HG03095 (cell line): ENCODE measurements at regions not wholly inside any gene's neighbourhood (a gene's known extent, or its start where the extent isn't known, plus 50 kb on each side); places are given as distances from the start of the nearest gene placed in this dataset.
"Not testable (repeated sequence)": the region's sequence is repeated elsewhere in the genome, so short reads cannot be mapped to it uniquely, and the experiment has no call there.

Experiments
- ATAC-seq: cut with Tn5 transposase; IDR thresholded peaks from one replicate; pipeline ENCODE4 v1.9.1; 2021; ENCODE audit warnings: moderate library complexity; ENCODE audit not compliant: unreplicated experiment

DNA sequence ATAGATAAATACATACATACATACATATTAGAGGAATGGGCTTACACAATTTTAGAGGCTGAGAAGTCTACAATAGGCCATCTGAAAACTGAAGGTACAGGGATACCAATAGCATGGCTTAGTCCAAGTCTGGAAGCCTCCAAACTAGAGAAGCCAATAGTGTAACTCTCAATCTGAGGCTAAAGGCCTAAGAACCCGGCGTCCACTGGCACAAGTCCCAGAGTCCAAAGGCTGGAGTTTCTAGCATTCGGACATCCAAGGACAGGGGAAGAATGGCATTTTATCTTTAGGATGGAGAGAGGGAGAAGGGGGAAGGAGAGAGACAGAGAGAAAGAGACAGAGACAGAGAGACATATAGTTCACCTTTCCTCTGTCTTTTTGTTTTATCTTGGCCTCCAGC, 63.7 kb upstream of the SYT4 start:
- ATAC-seq: no peak

DNA sequence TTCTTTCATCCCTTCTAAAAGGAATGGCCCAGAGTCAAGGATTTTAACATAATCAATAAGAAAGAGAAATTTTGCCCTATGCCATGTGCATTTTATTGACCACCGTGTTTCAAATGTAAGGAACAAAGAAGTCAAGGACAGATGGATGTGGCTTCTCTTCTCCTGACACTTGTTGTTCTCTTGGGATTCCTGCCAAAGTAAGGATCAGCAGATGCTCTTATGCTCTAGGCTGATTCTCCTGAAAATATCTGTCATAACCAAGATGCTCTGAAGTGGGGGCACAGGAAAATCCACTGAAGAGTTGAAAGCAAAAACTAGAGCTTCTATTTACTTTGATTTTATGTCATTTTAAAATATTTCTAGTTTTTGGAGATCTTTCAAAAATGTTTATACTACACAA, 72.9 kb upstream of the SYT4 start:
- ATAC-seq: no peak

DNA sequence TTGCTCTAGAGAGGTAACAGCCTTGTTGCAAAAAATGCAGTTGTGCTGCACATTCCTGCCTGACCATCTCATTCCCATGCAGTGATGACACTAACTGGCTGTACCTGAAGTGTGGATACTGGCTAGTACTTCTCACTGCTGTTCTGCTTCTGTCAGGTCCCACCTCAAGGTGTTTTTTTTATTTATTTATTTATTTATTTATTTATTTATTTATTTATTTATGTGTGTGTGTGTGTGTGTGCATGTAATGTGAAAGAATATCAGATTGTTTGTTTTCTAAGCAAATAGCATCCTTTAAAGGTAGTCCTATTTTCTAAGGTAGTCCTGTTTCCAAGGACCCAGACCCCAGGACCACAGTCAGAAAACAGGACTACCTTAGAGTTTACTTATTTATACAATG, 87.2 kb upstream of the SYT4 start:
- ATAC-seq: no peak

DNA sequence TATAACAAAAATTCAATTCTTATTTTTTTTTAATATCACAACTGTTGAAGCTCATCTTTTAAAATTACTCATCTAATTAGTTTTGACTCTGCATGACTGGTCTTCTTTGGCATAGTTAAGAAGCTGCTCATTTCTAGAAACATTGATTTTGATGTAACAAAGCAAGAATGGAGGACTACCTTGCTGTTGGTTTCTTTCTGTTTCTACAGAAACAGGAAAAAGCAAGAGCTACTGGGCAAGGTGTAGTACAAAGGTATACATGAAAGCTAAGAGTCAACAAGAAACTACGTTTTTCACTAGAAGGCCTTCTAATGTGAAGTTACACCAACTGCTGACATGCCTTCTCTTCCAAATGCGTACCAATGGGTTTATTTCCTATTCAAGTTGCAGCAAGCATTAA, 90.6 kb upstream of the SYT4 start:
- ATAC-seq: no peak

DNA sequence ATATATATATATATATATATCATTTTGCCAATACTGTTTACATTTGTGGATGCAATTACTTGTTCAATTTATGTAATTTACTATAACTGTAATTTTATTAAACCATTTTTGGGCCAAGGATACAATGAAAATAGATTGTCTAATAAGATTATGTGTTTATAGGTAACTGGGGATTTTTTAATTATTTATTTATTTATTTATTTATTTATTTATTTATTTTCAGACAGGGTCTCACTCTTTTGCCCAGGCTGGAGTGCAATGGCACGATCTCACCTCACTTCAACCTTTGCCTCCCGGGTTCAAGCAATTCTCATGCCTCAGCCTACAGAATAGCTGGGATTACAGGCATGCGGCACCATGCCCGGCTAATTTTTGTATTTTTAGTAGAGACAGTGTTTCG, 92.0 kb upstream of the SYT4 start:
- ATAC-seq: not testable (repeated sequence)

DNA sequence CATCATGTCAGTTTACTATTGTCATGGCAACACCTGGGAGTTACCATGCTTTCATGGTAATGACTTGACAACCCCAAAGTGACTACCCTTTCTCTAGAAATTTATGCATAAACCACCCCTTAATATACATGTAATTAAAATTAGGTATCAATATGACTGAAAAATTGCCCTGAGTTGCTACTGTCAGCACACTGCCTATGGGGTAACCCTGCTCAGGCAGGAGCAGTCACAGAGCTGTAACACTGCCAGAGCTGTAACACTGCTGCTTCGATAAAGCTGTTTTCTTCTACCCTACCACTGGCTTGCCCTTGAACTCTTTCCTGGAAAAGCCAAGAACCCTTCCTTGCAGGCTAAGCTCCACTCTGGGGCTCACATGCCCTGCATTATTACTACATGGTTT, 95.5 kb upstream of the SYT4 start:
- no peak for ATAC-seq

DNA sequence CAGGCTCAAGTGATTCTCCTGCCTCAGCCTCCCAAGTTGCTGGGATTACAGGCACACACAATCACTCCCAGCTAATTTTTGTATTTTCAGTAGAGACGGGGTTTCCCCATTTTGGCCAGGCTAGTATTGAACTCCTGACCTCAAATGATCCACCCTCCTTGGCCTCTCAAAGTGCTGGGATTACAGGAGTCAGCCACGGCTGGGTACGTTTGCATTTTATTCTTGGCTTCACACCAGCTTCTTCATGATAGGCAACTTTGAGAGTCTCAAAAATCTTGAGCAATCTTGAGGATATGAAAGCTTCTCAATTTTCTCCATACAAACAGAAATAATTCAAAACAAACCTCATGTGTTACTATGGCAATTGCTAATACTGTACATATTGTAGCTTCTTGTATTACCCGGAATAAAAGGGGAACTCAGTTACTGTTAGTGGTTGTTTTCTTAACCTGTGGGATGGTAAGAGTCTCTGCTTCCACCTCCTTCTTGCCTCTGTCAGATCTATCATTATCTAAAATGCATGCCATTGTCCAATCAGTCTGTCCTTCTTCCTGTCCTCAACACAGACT, 102.9 kb upstream of the SYT4 start:
- ATAC-seq: no peak

DNA sequence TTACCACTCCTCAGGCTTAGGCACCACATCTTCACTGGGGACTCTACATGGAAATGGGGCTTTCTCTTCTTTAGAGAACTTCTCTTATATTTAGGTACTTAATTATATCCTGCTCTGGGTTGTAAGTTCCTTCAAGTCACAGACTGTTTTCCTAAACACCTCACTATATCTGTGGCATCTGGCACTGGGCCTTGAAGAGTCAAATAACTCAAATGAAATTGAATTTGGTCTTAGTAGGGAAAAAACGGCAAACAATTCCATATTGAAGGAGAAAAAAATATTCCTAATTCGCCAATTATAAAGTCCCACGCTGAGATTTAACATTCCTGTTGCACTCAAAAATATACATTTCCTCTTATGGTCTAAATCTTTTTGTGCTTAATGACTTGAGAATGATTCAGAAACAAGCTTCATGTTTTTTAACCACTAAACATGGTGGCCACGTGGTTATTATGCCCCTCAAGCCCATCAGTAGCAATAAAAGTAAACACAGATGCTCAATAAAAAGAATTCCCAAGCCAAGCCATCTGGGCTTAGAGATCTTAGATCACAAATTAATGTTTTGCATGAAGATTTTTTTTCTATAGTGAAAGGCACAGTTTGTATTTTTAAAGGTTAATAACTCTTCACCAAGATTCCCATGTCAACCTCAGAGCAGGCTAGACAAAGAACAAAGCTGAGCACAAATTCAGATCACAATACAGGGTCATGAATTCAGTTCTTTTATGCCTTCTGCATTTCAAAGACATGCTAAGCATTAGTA, 105.5 kb upstream of the SYT4 start:
- no peak for ATAC-seq

DNA sequence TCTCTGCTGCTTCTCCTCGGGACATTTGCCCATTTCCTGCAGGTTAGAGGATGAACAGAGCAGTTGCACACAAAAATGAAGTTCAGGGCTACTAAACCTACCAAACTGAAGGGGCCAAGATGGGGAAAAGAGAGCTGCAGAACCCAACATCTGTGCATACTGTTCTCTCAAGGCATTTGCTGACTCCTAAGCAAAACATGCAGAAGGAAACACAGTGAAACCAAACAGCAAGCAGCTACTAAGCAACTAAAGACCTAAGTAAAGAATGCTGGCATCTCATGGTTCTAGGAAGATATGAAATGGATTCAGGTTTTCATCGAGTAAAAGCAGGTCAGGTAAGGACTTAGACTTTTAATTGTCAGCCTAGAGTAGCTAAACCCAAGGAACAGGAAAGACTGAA, 111.9 kb upstream of the SYT4 start:
- ATAC-seq: no peak

DNA sequence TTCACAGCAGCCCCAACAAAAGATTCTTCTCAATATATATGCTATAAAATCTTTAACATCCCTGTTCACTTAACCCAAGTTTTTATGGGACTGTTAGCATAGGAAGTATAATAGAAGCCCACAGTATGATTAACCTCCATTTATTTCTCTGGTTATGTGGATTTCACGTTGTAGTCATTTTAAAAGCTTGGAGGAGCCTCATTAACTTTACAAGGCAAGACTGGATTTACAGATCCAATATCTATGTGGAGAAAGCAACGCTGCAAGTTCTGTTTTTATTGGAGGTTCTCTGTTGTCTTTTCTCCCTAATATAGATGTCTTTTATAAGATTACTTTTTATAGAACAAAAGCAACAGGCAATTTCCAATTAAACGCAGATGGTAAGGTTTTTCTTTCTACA, 114.9 kb upstream of the SYT4 start:
- no peak for ATAC-seq

DNA sequence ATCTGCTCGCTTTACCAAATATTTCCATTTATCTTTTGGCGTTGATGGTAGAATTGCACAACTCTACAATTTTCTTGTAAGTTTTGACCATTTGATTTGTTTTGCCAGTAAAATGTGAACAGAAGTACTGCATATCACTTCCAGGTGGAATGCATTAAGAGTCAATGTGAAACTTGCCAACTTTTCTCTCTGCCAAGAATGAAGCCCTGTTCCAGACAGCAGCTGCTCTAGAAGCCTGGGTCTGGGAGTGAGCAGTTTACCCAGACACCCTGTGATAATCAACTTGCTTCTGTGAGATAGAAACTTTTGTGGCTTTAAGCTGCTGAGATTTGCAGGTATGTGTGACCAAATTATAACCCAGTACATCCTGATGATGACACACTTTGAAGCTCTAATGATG, 115.9 kb upstream of the SYT4 start:
- no peak for ATAC-seq

DNA sequence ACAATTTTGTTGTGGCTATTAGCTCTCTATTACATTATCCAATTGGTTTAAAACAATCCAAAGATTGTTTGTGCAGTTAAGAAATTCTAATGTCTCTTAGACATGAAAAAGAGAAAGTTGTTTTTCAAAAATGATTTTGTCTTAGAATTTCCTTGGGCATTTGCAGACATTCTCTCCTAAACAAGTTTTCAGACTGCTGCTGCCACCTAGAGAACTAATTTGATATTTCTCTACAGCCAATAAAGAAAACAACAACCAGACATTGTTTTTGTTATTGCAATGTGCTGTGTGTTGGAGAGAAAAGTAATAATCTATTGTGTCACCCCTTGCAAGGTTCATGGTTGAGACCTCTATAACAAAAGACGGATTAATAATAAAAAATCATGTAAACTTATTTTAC, 119.0 kb upstream of the SYT4 start:
- no peak for ATAC-seq

DNA sequence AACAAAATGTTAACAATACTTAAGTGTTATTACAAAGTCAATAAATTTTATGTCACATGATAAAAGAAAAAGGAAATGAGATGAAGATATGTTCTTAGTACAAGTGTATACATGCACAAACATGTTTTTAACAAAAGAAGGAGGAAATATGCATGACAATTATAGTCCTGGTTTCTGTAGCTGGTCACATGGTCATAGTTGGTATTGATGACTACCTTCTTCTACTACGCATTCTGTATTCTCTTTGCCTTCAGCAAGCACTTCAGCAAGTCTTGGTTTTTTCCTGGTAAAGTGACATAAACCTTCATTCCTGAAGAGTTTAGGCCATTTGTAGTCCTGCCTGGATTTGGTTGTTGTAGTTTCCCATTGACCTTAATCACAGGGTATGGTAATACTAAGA, 121.3 kb upstream of the SYT4 start:
- no peak for ATAC-seq

DNA sequence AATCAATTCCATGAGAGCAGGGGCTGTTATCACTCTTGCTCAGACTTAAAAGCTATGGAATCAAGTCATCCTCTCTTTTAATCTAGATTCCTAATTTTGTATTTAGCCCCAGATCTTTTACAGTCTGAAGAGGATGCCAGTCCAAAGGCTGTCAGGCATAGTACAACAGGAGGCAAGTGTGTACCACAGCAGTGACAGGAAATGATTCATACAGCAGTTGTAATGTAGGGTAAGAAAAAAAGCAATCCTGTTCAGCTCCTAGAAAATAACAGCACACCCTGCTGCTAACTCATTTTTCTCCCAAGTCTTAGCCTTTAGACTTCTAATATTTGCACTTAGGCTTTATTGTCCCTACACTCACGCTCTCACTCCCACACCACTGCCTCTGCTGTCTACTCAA, 127.8 kb upstream of the SYT4 start:
- no peak for ATAC-seq

DNA sequence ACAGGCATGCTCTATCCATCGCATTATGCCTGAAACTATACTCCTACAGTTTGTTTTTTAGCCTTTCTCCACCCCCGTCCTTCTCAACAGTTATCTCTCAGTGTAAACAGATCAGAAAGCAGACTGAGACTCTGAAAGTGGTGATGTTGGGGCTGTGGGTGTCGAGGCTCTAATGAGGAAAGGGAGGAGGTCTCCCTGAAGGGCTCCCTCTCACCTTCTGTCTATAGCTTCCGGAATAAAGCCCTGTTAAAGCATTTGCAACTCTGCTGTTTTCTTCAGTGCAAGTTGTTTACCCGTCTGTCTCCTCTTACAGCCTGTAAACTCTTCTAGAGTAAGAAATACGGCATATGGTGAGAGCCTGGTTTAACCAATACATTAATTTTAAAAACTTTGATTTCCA, 136.7 kb upstream of the SYT4 start:
- ATAC-seq: no peak

DNA sequence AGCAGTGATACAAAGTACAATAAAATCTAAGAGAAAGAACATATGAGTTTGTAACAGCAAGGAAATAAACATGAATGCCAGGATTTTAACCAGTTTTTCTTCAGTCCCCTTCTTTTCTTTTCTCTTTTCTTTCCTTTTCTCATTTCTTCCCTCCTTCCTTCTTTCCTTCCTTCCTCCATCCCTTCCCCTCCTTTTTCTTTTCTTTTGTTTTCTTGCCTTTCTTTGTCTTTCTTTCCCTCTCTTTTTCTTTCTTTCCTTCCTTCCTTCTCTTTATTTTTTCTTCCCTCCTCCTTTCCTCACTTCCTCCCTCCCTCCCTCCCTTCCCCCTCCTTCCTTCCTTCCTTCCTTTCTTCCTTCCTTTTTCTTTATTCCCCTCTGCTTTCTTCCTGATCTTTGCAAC, 142.8 kb upstream of the SYT4 start:
- no peak for ATAC-seq

DNA sequence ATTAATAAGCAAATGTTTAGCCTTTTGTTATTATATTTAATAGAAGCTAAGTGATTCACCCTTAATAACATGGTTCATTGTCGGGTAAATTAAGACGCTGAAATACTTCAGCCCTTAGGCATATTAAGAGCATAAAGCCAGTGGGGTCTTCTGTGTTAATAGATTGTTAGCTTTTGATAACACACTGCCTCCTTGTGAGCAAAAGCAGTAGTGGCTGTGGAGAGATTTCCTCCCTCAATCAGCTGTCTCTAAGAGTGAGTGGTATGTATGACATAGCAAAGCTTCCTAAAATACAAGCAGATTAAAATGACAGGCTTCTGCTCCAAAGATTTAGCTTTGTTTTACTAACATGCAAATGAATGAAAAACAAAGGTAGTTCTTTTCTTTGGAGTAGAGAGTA, 143.7 kb upstream of the SYT4 start:
- ATAC-seq: no peak

DNA sequence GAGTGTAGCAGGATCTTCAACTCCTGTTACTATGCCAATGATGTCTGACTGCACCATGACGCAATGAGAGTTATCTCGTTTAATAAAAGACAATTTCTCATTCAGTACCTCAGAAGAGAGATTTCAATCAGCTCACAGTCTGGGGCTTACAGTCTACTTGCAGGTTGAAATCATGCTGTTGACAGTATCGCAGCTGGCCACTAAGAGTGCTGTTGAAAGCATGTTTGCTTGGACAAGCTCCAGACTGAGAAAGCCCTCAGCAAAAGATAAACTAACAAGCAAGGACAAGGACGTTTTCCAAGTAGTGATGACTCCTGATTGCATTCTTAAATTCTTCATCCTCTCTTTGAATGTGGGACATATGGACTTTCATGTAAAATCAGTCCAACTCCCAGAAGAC, 145.2 kb upstream of the SYT4 start:
- ATAC-seq: no peak

DNA sequence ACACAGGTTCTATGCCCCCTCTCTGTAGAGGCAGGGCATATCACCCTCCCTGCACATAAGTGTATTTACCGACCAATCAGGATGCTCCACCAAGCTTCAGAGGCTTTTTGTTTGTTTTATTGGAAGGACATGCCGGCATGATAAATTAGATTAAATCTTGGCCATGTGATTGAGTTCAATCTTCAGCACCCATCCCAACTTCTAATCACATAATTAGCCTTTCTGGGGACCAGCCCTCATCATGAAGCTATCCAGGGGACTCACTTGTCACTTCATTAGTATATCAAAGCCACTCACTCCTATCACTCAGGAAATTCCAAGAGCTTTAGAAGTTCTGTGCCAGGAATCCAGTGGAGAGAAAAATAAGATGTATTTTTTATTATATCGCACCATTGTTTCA, 158.6 kb upstream of the SYT4 start:
- ATAC-seq: no peak

DNA sequence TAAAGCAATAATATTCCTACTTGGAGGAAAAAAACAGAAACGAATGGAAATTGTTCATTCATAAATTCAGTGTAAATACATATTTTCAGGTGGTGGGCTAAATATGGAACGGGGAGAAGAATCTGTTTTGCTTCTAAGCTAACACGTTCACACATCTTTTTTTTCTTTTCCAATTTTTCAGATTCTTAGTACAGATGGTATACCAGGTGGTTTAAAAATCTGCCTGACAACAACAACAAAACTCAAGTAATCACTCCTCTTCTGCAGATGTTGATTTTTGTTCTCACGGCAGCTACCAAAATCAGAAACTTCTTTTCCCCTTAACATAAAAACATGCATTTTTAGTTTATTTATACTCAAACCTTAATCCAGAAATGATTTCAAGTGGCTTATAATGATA, 164.8 kb upstream of the SYT4 start:
- no peak for ATAC-seq

DNA sequence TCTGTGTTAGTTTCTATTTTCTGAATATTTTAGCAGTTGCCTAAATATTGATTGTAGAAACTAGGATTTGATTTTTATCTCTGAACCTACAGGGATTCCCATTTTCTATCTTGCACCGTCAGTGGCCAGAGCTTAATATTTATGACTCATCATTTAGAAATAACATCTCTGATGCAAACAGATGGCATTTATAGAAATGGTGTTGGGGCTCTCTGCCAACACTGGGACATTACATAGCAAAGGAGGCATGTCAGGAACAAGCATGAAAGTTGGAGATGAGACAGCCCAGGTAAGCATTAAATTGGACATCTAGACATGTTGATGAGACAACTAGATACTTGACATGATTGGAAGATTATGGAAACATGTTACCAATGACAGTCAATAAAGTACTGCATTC, 165.3 kb upstream of the SYT4 start:
- ATAC-seq: no peak

DNA sequence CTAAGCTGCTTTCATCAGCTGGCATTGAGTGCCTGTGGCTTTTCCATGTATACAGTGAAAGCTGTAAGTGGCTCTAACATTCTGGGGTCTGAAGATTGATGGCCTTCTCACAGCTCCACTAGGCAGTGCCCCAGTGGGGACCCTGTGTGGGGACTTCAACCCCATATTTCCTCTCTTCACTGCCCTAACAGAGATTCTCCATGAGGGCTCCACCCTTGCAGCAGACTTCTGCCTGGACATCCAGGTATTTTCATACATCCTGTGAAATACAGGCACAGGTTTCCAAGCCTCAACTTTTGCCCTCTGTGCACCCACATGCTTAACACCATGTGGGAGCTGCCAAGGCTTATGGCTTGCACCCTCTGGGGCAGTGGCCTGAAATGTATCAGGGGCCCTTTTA, 188.2 kb upstream of the SYT4 start:
- ATAC-seq: no peak

DNA sequence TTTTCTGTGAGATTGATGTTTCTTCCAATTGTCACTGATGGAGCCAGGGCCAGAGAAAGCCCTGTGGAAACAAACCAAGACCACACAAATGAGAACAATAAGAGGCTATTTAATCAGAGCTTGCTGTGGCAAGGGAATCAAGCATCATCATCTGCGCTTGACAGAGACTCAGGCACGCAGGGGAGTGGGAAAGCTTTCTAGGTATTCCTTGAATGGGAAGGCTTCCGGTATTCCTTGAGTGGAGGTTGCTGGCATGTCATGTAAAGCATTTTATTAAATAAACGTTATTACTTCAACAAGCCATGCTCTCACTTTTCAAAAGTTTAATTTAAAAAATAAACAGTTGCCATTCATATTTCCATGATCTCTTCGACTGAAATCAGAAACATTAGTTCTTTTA, 194.6 kb upstream of the SYT4 start:
- no peak for ATAC-seq
